ENCODE measurements at regions not wholly inside any gene's neighbourhood (a gene's known extent, or its start where the extent isn't known, plus 50 kb on each side); places are given as distances from the start of the nearest gene placed in this dataset.

- TF ChIP-seq CTCF (IDR thresholded peaks at IDR 0.05) (no peak), POLR2A (IDR thresholded peaks at IDR 0.05) (no peak), POLR2AphosphoS5 (IDR thresholded peaks at IDR 0.05) (no peak)
Observed at GRCh38 chr7:13610372-13610771, 379.1 kb downstream of the ETV1 start.

Measured in sigmoid colon (tissue), 4 donors.